ENCODE measurements at regions not wholly inside any gene's neighbourhood (a gene's known extent, or its start where the extent isn't known, plus 50 kb on each side); places are given as distances from the start of the nearest gene placed in this dataset.

- TF ChIP-seq EZH2phosphoT487 (IDR thresholded peaks at IDR 0.05; ENCODE audit: insufficient read depth, low read depth): no peak
- TF ChIP-seq EZH2 (IDR thresholded peaks at IDR 0.05; ENCODE audit: insufficient read depth, poor library complexity, severe bottlenecking): no peak
These were observed 391.9 kb upstream of the WWC1 start for GRCh38 chr5:167899490-167900070.
